IPS-15b (cell line): ENCODE measurements at regions not wholly inside any gene's neighbourhood (a gene's known extent, or its start where the extent isn't known, plus 50 kb on each side); places are given as distances from the start of the nearest gene placed in this dataset.

Experiments
- H3K27me3 ChIP-seq: one replicate; pipeline ENCODE4 v1.6.1; 2013; ENCODE audit warnings: low read length; ENCODE audit not compliant: control insufficient read depth, insufficient read depth
- H3K36me3 ChIP-seq: one replicate; pipeline ENCODE4 v1.6.1; 2013; ENCODE audit warnings: low read length; ENCODE audit not compliant: control insufficient read depth, insufficient read depth
- H3K4me1 ChIP-seq: one replicate; pipeline ENCODE4 v1.6.1; 2013; ENCODE audit warnings: mild to moderate bottlenecking, low read length; ENCODE audit not compliant: control insufficient read depth, insufficient read depth
- H3K4me3 ChIP-seq: one replicate; pipeline ENCODE4 v1.5.1; 2013; ENCODE audit warnings: low read depth, low read length
- H3K9ac ChIP-seq: one replicate; pipeline ENCODE4 v1.6.1; 2013; ENCODE audit warnings: low read depth, mild to moderate bottlenecking, low read length
- H3K9me3 ChIP-seq: one replicate; pipeline ENCODE4 v1.6.1; 2013; ENCODE audit warnings: mild to moderate bottlenecking, low read length; ENCODE audit not compliant: control insufficient read depth, insufficient read depth

GRCh38 chr12:77387214-77387613 lies 321.8 kb upstream of the E2F7 start:
- no peaks in the 10 kb centered on the region for H3K9me3 ChIP-seq
- H3K36me3 ChIP-seq = no peaks in the 10 kb centered on the region
- H3K4me1 ChIP-seq = no peaks in the 10 kb centered on the region
- H3K27me3 ChIP-seq = no peaks in the 10 kb centered on the region
- no peak overlapping the region for H3K4me3 ChIP-seq
- H3K9ac ChIP-seq = no peak overlapping the region

DNA sequence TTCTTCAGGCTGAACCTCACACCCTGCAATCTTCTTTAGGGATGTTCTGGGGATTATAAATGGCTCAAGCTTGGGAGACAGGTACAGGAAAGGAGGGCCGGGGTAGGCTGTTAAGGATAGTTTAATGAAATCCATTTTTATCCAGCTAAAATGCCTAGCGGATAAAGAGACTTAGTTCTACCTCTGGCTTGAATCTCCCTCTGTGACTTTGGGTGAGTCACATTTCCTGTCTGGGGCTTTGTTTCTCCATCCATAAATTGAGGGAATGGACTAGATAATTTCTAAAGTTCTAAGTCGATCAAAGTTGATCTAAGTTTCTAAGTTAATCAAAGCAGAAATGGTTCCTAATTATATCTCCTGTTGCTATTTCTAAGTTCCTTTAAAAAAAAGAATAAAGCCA lies 319.6 kb upstream of the E2F7 start:
- Histone ChIP-seq H3K27me3 (no peaks in the 10 kb centered on the region), H3K4me1 (no peaks in the 10 kb centered on the region), H3K4me3 (no peak overlapping the region), H3K9ac (no peak overlapping the region), H3K9me3 (no peaks in the 10 kb centered on the region), H3K36me3 (no peaks in the 10 kb centered on the region)

GRCh38 chr12:77382096-77382742 lies 316.9 kb upstream of the E2F7 start:
- no peaks in the 10 kb centered on the region for H3K9me3 ChIP-seq
- no peak overlapping the region for H3K9ac ChIP-seq
- H3K4me1 ChIP-seq = no peaks in the 10 kb centered on the region
- no peaks in the 10 kb centered on the region for H3K27me3 ChIP-seq
- no peaks in the 10 kb centered on the region for H3K36me3 ChIP-seq
- no peak overlapping the region for H3K4me3 ChIP-seq

DNA sequence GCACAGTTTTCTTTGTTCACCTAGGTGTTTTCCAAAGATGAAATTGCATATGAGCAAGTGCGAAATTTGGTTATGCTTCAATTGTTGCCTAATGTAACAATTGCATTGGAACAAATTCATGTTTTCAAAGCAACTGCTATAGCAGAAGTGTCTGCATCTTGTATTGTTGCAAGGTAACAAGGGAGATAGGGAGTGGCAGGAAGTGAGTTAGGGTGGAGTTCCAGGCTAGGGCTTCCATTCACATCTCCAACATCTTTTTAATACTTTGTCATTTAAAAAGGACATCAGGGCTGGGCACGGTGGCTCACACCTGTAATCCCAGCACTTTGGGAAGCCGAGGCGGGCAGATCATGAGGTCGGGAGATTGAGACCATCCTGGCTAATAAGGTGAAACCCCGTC lies 312.3 kb upstream of the E2F7 start:
- no peak overlapping the region for H3K4me3 ChIP-seq
- no peak overlapping the region for H3K9ac ChIP-seq
- H3K9me3 ChIP-seq = no peaks in the 10 kb centered on the region
- H3K27me3 ChIP-seq = no peaks in the 10 kb centered on the region
- no peaks in the 10 kb centered on the region for H3K4me1 ChIP-seq
- no peaks in the 10 kb centered on the region for H3K36me3 ChIP-seq

DNA sequence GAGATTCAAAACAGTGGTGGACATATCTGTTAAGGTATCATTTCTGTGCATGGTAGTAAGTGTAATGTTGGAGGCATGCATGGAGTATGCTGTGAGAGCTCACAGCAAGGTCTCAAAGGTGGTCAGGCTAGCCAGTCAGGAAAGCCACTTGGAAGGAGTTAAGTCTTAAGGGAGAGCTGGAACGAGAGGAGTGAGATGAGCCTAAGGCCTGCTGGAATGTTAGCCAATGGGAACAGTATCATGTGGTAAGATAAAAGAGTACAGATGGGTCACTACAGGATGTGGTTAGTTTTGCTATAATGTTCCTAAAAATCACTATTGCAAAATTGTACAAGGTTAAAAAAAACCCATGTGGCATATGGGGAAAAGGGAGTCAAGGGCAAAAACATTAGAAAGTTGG lies 311.7 kb upstream of the E2F7 start:
- Histone ChIP-seq H3K9me3 (no peaks in the 10 kb centered on the region), H3K27me3 (no peaks in the 10 kb centered on the region), H3K9ac (no peak overlapping the region), H3K4me3 (no peak overlapping the region), H3K4me1 (no peaks in the 10 kb centered on the region), H3K36me3 (no peaks in the 10 kb centered on the region)

DNA sequence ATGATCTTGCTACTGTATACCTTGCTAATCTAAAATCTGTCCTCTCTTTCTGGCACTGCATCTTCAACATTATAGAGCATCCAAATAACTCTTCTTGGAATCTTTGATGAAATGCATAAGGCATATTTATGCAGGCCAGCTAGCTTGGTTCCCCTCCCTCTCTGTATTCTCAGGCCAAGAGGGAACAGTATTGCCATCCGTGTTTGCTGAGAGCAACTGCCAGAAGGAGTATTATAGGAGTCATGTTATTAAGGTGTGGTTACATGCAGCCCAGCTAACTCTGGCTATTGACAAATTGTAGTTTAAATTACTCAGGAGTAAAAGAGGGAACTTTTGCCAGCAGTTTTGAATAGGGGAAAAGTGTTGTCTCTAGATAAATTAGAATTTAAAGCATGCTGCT lies 309.3 kb upstream of the E2F7 start:
- H3K4me1 ChIP-seq = no peaks in the 10 kb centered on the region
- no peak overlapping the region for H3K4me3 ChIP-seq
- H3K9ac ChIP-seq = no peak overlapping the region
- no peaks in the 10 kb centered on the region for H3K36me3 ChIP-seq
- no peaks in the 10 kb centered on the region for H3K9me3 ChIP-seq
- H3K27me3 ChIP-seq = no peaks in the 10 kb centered on the region

- Histone ChIP-seq H3K4me3 (no peak overlapping the region), H3K27me3 (no peaks in the 10 kb centered on the region), H3K36me3 (no peaks in the 10 kb centered on the region), H3K9ac (no peak overlapping the region), H3K9me3 (no peaks in the 10 kb centered on the region), H3K4me1 (no peaks in the 10 kb centered on the region)
These were observed 307.1 kb upstream of the E2F7 start for GRCh38 chr12:77372494-77372893.

DNA sequence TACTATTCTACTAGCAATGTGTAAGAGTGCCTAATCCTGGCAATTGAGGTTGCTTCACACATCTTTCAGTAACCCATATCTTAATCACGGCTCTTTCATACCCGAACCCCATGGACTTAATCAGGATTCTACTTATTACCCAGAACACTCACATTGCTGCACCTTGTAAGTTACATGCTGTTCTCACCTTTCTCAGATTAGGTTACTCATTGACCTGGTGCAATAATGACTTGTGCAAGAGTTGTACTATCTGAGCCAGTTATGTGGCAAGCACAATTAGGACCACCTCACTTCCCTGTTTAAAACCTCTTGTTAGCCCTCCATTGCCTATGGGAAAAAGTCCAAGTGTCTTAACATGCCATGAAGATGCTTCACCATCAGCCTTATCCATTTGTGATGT lies 306.7 kb upstream of the E2F7 start:
- no peak overlapping the region for H3K9ac ChIP-seq
- no peaks in the 10 kb centered on the region for H3K4me1 ChIP-seq
- no peaks in the 10 kb centered on the region for H3K9me3 ChIP-seq
- H3K4me3 ChIP-seq = no peak overlapping the region
- H3K36me3 ChIP-seq = no peaks in the 10 kb centered on the region
- H3K27me3 ChIP-seq = no peaks in the 10 kb centered on the region

DNA sequence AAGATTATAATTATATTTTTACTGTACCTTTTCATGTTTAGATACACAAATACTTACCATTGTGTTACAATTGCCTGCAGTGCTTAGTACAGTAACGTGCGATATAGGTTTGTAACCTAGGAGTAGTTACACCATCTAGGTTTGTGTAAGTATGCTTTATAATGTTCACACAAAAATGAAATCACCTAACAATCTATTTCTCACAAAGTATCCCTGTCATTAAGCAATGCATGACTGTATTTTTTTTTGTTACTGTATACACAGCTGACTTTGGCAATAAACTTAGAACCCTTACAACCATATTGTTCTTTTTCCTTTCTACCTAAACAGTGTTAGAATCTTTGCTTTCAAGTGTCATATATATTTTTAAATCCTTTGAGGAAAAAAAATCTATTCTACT lies 303.0 kb upstream of the E2F7 start:
- Histone ChIP-seq H3K4me1 (no peaks in the 10 kb centered on the region), H3K4me3 (no peak overlapping the region), H3K36me3 (no peaks in the 10 kb centered on the region), H3K9me3 (no peaks in the 10 kb centered on the region), H3K9ac (no peak overlapping the region), H3K27me3 (no peaks in the 10 kb centered on the region)

GRCh38 chr12:77366616-77367015 lies 301.2 kb upstream of the E2F7 start:
- Histone ChIP-seq H3K27me3 (no peaks in the 10 kb centered on the region), H3K9ac (no peak overlapping the region), H3K4me1 (peaks cover 10% of the 10 kb centered on the region), H3K36me3 (no peaks in the 10 kb centered on the region), H3K4me3 (no peak overlapping the region), H3K9me3 (no peaks in the 10 kb centered on the region)

GRCh38 chr12:77364400-77364799 lies 299.0 kb upstream of the E2F7 start:
- H3K4me1 ChIP-seq = peaks cover 10% of the 10 kb centered on the region
- no peak overlapping the region for H3K4me3 ChIP-seq
- H3K9ac ChIP-seq = no peak overlapping the region
- no peaks in the 10 kb centered on the region for H3K36me3 ChIP-seq
- no peaks in the 10 kb centered on the region for H3K9me3 ChIP-seq
- H3K27me3 ChIP-seq = no peaks in the 10 kb centered on the region

DNA sequence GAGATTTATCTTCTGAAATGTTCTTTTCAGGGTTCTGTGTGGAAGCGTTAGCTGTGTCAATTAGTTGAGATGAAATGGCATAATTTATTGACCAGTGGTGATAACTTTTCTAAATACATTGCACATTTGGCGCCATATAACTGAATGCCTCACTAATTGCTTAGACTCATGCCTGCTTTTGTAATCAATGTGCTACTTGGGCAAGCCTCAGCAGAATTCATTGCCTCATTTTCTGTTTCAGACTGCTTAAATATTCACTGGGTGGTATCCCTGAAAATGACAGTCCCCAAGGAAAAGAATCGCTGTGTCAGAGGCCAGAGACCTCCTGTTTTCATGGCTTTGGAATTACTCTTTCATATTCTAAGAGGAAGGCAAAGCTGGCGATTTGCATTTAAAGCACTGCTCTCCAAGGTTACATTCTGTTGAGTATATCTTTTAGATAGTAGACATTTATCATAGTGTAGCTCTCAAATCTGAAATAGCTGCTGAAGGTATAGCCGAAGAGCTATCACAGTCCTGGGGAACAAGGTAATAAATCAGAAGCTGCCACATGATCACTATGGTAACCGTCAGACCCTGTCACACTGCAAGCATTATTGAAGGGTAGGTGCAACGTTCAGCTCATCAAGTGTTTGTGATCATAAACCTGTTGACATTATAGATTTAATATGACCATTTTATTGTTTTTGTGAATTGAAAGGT lies 297.3 kb upstream of the E2F7 start:
- Histone ChIP-seq H3K4me1 (peaks cover 10% of the 10 kb centered on the region), H3K36me3 (no peaks in the 10 kb centered on the region), H3K27me3 (no peaks in the 10 kb centered on the region), H3K9ac (no peak overlapping the region), H3K9me3 (no peaks in the 10 kb centered on the region), H3K4me3 (no peak overlapping the region)
